Body of pancreas (tissue), 4 donors: ENCODE measurements at regions not wholly inside any gene's neighbourhood (a gene's known extent, or its start where the extent isn't known, plus 50 kb on each side); places are given as distances from the start of the nearest gene placed in this dataset.
A peak's percentile ranks its signal among the peaks of the same experiment; 100 is the strongest.

ENCODE experiments used
- ATAC-seq: fragments of 150-250 bp; one replicate; pipeline ENCODE4 v1.9.1; 2016
- DNase-seq, 4 donors: peaks; one replicate each; pipeline ENCODE4 v3.0.0-alpha.2; 2019
- H3K27ac ChIP-seq, 4 donors: fragments of 200-600 bp; sonication (generic); 1 replicate in 3 of 4; 2 replicates in 1 of 4; pipeline versions ENCODE4 v1.5.1 to v1.6.1; 2016 to 2019; ENCODE audit warnings: mild to moderate bottlenecking in 1 of 4, mixed read lengths in 1 of 4, moderate library complexity in 1 of 4
- H3K27me3 ChIP-seq, 2 donors: fragments of 200-600 bp; sonication (generic); one replicate each; pipeline ENCODE4 v1.6.0; 2016; ENCODE audit warnings: mild to moderate bottlenecking in 1 of 2
- H3K36me3 ChIP-seq, 2 donors: fragments of 200-600 bp; sonication (generic); replicated peaks in 1 of 2; 2 replicates each; pipeline ENCODE4 v1.5.1; 2016; ENCODE audit warnings: low read depth in 2 of 2; ENCODE audit not compliant: insufficient read depth in 1 of 2
- H3K4me1 ChIP-seq: fragments of 200-600 bp; sonication (generic); one replicate; pipeline ENCODE4 v1.6.0; 2016
- H3K4me3 ChIP-seq, 2 donors: fragments of 200-600 bp; sonication (generic); 1 replicate in 1 of 2; 2 replicates in 1 of 2; pipeline ENCODE4 v1.5.1; 2016 to 2019
- H3K9me3 ChIP-seq, 3 donors: fragments of 200-600 bp; sonication (generic); 1 replicate in 2 of 3; 2 replicates in 1 of 3; pipeline ENCODE4 v1.5.1; 2016
- POLR2A ChIP-seq, 3 donors: fragments of 450-650 bp; IDR thresholded peaks; one replicate each; pipeline ENCODE4 v1.6.1; 2016; ENCODE audit warnings: antibody characterized with exemption in 3 of 3, mild to moderate bottlenecking in 2 of 3
- WGBS, 2 donors: methylation state at CpG; one replicate each; pipeline ENCODE4 v1.1.5; 2017; 5-methylcytosine and 5-hydroxymethylcytosine counted together
- intact Hi-C: fragments of 100-400 bp; cut with DNase I; formaldehyde crosslinking; loops from one replicate; pipeline ENCODE4 v1.15.1; 2023
- TF ChIP-seq, protein P1 (sequence below), 7 experiments: fragments of 450-650 bp in 4 of 7; fragments of 200-600 bp in 3 of 7; sonication (generic) in 3 of 7; IDR thresholded peaks; one replicate each; pipeline ENCODE4 v1.5.1; 2016 to 2019; ENCODE audit warnings: antibody characterized with exemption in 7 of 7

DNA sequence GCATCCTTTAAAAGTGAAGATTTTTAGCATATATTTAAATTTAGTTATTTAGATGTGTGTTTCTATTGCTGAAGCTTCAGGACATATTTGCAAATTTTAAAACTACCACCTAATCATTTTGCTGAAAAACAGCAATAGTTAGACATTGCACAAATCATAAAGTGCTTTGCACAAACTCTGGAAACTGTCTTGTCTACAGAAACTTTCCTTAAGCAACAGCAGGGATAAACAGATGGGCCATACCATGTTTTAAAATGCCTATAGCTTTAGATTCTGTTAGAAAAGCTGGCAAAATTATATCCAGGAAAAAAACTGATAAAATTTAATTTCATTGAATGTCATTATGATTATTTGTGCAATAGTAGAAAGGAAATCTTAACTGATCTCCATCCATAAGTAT, 1313.9 kb upstream of the ACVR2A start:
- Histone ChIP-seq H3K4me3 (no peak overlapping the region), H3K9me3 (no peaks in the 10 kb centered on the region), H3K27me3 (no peaks in the 10 kb centered on the region), H3K36me3 (no peaks in the 10 kb centered on the region), H3K4me1 (no peaks in the 10 kb centered on the region), H3K27ac (no peak overlapping the region)
- intact Hi-C loops, result no loop called here
- DNase-seq (no peak), ATAC-seq (no peak)
- TF ChIP-seq POLR2A (IDR thresholded peaks at IDR 0.05), result no peak
- TF ChIP-seq, protein P1, sequence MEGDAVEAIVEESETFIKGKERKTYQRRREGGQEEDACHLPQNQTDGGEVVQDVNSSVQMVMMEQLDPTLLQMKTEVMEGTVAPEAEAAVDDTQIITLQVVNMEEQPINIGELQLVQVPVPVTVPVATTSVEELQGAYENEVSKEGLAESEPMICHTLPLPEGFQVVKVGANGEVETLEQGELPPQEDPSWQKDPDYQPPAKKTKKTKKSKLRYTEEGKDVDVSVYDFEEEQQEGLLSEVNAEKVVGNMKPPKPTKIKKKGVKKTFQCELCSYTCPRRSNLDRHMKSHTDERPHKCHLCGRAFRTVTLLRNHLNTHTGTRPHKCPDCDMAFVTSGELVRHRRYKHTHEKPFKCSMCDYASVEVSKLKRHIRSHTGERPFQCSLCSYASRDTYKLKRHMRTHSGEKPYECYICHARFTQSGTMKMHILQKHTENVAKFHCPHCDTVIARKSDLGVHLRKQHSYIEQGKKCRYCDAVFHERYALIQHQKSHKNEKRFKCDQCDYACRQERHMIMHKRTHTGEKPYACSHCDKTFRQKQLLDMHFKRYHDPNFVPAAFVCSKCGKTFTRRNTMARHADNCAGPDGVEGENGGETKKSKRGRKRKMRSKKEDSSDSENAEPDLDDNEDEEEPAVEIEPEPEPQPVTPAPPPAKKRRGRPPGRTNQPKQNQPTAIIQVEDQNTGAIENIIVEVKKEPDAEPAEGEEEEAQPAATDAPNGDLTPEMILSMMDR (IDR thresholded peaks at IDR 0.05), result no peak

DNA sequence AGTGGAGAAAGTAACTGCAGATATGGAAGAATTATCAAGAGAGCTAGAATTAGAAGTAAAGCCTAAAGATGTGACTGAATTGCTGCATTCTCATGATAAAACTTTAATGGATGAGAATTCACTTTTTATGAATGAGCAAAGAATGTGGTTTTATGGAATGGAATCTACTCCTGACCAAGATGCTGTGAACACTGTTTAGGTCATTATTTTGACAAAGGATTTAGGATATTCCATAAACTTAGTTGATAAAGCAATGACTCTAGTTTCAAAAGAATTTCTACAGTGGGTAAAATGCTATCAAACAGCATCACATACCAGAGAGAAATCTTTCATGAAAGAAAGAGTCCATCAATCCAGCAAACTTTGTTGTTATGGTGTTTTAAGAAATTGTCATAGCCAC, 1317.7 kb upstream of the ACVR2A start:
- H3K4me3 ChIP-seq, result no peak overlapping the region
- intact Hi-C loops, result no loop called here
- no peak overlapping the region for H3K27ac ChIP-seq
- TF ChIP-seq, protein P1 (IDR thresholded peaks at IDR 0.05), result no peak
- TF ChIP-seq POLR2A (IDR thresholded peaks at IDR 0.05), result no peak
- H3K4me1 ChIP-seq, result no peaks in the 10 kb centered on the region
- no peak for DNase-seq
- H3K27me3 ChIP-seq, result no peaks in the 10 kb centered on the region
- ATAC-seq, result no peak
- H3K36me3 ChIP-seq, result no peaks in the 10 kb centered on the region
- no peaks in the 10 kb centered on the region for H3K9me3 ChIP-seq

DNA sequence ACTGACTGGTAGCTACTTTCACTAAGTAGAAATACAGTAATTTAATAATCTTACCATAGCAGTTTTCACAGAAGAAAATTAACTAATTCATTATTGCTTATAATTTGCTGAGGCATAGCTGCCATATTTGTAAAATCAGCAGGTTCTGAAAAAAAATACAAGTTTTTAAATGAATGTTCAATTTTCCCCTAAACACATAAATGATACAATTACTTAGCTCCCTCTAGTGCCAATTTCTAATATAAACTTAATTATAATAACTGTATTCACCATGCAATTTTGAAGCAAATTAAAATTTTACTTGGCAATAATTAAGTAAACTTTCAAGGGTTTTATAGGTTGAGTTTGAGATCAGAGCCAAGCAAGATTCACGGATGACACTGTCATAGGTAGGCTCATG, 1321.6 kb upstream of the ACVR2A start:
- 29 to 40% methylated on average over 1 of the region's 1 CpG for WGBS, 2 donors
- Histone ChIP-seq H3K36me3 (no peaks in the 10 kb centered on the region), H3K4me3 (no peak overlapping the region), H3K9me3 (no peaks in the 10 kb centered on the region), H3K27me3 (no peaks in the 10 kb centered on the region), H3K4me1 (no peaks in the 10 kb centered on the region), H3K27ac (no peak overlapping the region)
- DNase-seq, result no peak
- TF ChIP-seq, protein P1 (IDR thresholded peaks at IDR 0.05), result peak in 5 of 7 experiments; percentile 10 to 39 (median 28)
- no peak for TF ChIP-seq POLR2A (IDR thresholded peaks at IDR 0.05)
- ATAC-seq, result no peak
- intact Hi-C loops, result no loop called here

DNA sequence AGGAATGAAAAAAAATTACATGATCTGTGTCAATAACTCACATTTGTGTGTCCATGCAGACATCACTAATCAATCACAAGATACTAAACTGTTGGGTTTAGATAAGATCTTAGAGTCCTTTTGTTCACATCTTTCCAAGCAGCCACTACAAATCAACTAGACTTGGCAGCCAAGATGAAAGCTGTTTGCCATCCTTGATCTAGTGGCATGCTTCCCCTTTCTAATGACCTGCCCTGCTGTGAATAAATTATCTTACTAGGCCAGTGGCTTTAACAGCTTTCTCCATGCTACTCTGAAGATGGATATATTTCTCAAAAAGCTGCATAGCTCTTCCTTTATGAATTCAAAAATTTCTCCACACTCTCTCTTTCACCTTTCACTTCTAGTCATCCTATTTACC, 1338.0 kb upstream of the ACVR2A start:
- no peaks in the 10 kb centered on the region for H3K4me1 ChIP-seq
- no peaks in the 10 kb centered on the region for H3K27me3 ChIP-seq
- DNase-seq, result no peak
- no peak overlapping the region for H3K27ac ChIP-seq
- no peaks in the 10 kb centered on the region for H3K9me3 ChIP-seq
- intact Hi-C loops, result no loop called here
- ATAC-seq, result no peak
- no peak overlapping the region for H3K4me3 ChIP-seq
- no peak for TF ChIP-seq POLR2A (IDR thresholded peaks at IDR 0.05)
- TF ChIP-seq, protein P1 (IDR thresholded peaks at IDR 0.05), result no peak
- no peaks in the 10 kb centered on the region for H3K36me3 ChIP-seq

DNA sequence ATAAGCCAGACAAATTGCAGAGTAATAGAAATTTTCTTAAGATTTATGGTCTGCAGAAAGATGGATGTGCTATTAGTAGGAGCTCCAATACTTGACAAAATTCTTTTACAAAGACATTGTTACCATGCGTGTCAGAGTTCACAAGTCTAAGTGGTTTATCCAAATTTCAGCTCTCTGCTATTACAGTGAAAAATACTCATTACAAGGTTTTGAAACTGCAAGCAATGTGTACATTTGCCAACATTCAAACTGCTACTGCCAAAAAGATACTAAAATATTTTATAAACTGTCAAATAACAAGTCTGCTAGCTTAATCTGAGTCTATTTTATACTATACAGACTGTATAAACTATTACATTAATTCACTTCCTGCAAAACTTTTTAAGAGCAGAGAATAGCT, 1341.5 kb upstream of the ACVR2A start:
- intact Hi-C loops, result no loop called here
- DNase-seq, result no peak
- WGBS, 2 donors, result 74 to 80% methylated on average over 1 of the region's 1 CpG

More for the DNA sequence above, 1341.5 kb upstream of the ACVR2A start:
- Histone ChIP-seq H3K9me3 (no peaks in the 10 kb centered on the region), H3K27me3 (no peaks in the 10 kb centered on the region), H3K27ac (no peak overlapping the region), H3K4me3 (no peak overlapping the region), H3K36me3 (no peaks in the 10 kb centered on the region), H3K4me1 (no peaks in the 10 kb centered on the region)
- ATAC-seq, result no peak
- TF ChIP-seq POLR2A (IDR thresholded peaks at IDR 0.05), result no peak
- TF ChIP-seq, protein P1 (IDR thresholded peaks at IDR 0.05), result no peak
